ENCODE measurements at regions not wholly inside any gene's neighbourhood (a gene's known extent, or its start where the extent isn't known, plus 50 kb on each side); places are given as distances from the start of the nearest gene placed in this dataset.

- TF ChIP-seq POLR2A (IDR thresholded peaks at IDR 0.05) (no peak), CTCF (IDR thresholded peaks at IDR 0.05) (no peak), EP300 (IDR thresholded peaks at IDR 0.05) (no peak), POLR2AphosphoS5 (IDR thresholded peaks at IDR 0.05) (no peak)
Observed at GRCh38 chr10:106133451-106133850, 1031.1 kb downstream of the SORCS1 start.
